Neural crest cell (in vitro differentiated cells): ENCODE measurements at regions not wholly inside any gene's neighbourhood (a gene's known extent, or its start where the extent isn't known, plus 50 kb on each side); places are given as distances from the start of the nearest gene placed in this dataset.

Experiments used
- DNase-seq: peaks from one replicate; pipeline ENCODE4 v3.0.0; 2021; ENCODE audit warnings: low read depth, mixed read lengths, low spot score
- H3K27ac Mint-ChIP-seq: one replicate; pipeline ENCODE4 v1.8.0; 2021; ENCODE audit warnings: mild to moderate bottlenecking, mixed read lengths; ENCODE audit not compliant: unreplicated experiment
- H3K27me3 Mint-ChIP-seq: 2 replicates; pipeline ENCODE4 v1.8.0; 2021; ENCODE audit warnings: low read depth, mild to moderate bottlenecking, mixed read lengths
- H3K36me3 Mint-ChIP-seq: 2 replicates; pipeline ENCODE4 v1.8.0; 2021; ENCODE audit warnings: low read depth, mild to moderate bottlenecking, mixed read lengths
- H3K4me1 Mint-ChIP-seq: 2 replicates; pipeline ENCODE4 v1.8.0; 2021; ENCODE audit warnings: mixed read lengths
- H3K4me3 Mint-ChIP-seq: one replicate; pipeline ENCODE4 v1.8.0; 2021; ENCODE audit warnings: mild to moderate bottlenecking, mixed read lengths
- H3K9me3 Mint-ChIP-seq: 2 replicates; pipeline ENCODE4 v1.8.0; 2021; ENCODE audit warnings: mixed read lengths
- CTCF ChIP-seq: fragments of 200-600 bp; sonication (generic); conservative IDR thresholded peaks from 2 replicates; pipeline ENCODE4 v1.5.0; 2021; ENCODE audit warnings: antibody characterized with exemption, mild to moderate bottlenecking

GRCh38 chr6:67887747-67888545 is 747.1 kb upstream of the ADGRB3 start:
- no peaks in the 10 kb centered on the region for H3K27me3 Mint-ChIP-seq
- H3K4me1 Mint-ChIP-seq = no peaks in the 10 kb centered on the region
- peaks cover 7% of the 10 kb centered on the region for H3K9me3 Mint-ChIP-seq
- H3K4me3 Mint-ChIP-seq = no peak overlapping the region
- DNase-seq = no peak
- peaks cover 3% of the 10 kb centered on the region for H3K36me3 Mint-ChIP-seq
- no peak for TF ChIP-seq CTCF
- H3K27ac Mint-ChIP-seq = peak overlapping the region; percentile 0

GRCh38 chr6:67887419-67887746 is 747.7 kb upstream of the ADGRB3 start:
- DNase-seq = no peak
- no peaks in the 10 kb centered on the region for H3K4me1 Mint-ChIP-seq
- peaks cover 3% of the 10 kb centered on the region for H3K36me3 Mint-ChIP-seq
- no peak overlapping the region for H3K4me3 Mint-ChIP-seq
- H3K27ac Mint-ChIP-seq = no peak overlapping the region
- no peak for TF ChIP-seq CTCF
- H3K9me3 Mint-ChIP-seq = peaks cover 7% of the 10 kb centered on the region
- no peaks in the 10 kb centered on the region for H3K27me3 Mint-ChIP-seq

- Mint-ChIP-seq H3K36me3 (peaks cover 3% of the 10 kb centered on the region), H3K9me3 (peaks cover 7% of the 10 kb centered on the region), H3K27ac (no peak overlapping the region), H3K27me3 (no peaks in the 10 kb centered on the region), H3K4me3 (no peak overlapping the region), H3K4me1 (no peaks in the 10 kb centered on the region)
- no peak for TF ChIP-seq CTCF
- no peak for DNase-seq
Observed at GRCh38 chr6:67886840-67887292, 748.2 kb upstream of the ADGRB3 start.

- H3K9me3 Mint-ChIP-seq = peaks cover 7% of the 10 kb centered on the region
- H3K4me1 Mint-ChIP-seq = no peaks in the 10 kb centered on the region
- DNase-seq = no peak
- H3K27me3 Mint-ChIP-seq = no peaks in the 10 kb centered on the region
- H3K27ac Mint-ChIP-seq = no peak overlapping the region
- no peak overlapping the region for H3K4me3 Mint-ChIP-seq
- TF ChIP-seq CTCF = no peak
- peaks cover 3% of the 10 kb centered on the region for H3K36me3 Mint-ChIP-seq
Observed at GRCh38 chr6:67886036-67886707, 748.9 kb upstream of the ADGRB3 start.

- Mint-ChIP-seq H3K4me3 (no peak overlapping the region), H3K27ac (no peak overlapping the region), H3K36me3 (peaks cover 3% of the 10 kb centered on the region), H3K27me3 (no peaks in the 10 kb centered on the region), H3K9me3 (peaks cover 7% of the 10 kb centered on the region), H3K4me1 (no peaks in the 10 kb centered on the region)
- no peak for TF ChIP-seq CTCF
- no peak for DNase-seq
Observed at GRCh38 chr6:67885081-67886033, 749.7 kb upstream of the ADGRB3 start.
